ENCODE measurements at regions not wholly inside any gene's neighbourhood (a gene's known extent, or its start where the extent isn't known, plus 50 kb on each side); places are given as distances from the start of the nearest gene placed in this dataset.

GRCh38 chr5:10149911-10150310, 99.8 kb downstream of the ATPSCKMT start:
- TF ChIP-seq BHLHE40 (IDR thresholded peaks at IDR 0.05; ENCODE audit: borderline replicate concordance) (no peak), TARDBP (IDR thresholded peaks at IDR 0.05) (no peak), SP1 (IDR thresholded peaks at IDR 0.05) (no peak), FOXM1 (IDR thresholded peaks at IDR 0.05; ENCODE audit: borderline replicate concordance) (no peak)
